Stimulated activated CD4-positive, alpha-beta T cell treated with anti-CD3 and anti-CD28 coated beads, Interleukin-2, amount 100 ng/mL, for 48 hours (primary cell): ENCODE measurements at regions not wholly inside any gene's neighbourhood (a gene's known extent, or its start where the extent isn't known, plus 50 kb on each side); places are given as distances from the start of the nearest gene placed in this dataset.
"Not testable (repeated sequence)": the region's sequence is repeated elsewhere in the genome, so short reads cannot be mapped to it uniquely, and the experiment has no call there.

ENCODE experiments used
- DNase-seq, 2 donors: peaks; one replicate each; pipeline ENCODE4 v3.0.0-alpha.2; 2020

DNA sequence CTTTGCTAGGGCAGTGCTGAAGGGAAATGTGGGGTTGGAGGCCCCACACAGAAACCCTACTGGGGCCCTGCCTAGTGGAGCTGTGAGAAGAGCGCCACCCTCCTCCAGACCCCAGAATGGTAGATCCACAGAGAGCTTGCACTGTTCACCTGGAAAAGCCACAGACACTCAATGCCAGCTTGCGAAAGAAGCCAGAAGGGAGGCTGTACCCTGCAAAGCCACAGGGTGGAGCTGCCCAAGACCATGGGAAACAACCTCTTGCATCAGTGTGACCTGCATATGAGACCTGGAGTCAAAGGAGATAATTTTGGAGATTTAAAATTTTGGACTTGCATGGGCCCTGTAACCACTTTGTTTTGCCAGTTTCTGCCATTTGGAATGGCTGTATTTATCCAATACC lies 615.4 kb upstream of the MIR17HG start:
- no peak for DNase-seq

DNA sequence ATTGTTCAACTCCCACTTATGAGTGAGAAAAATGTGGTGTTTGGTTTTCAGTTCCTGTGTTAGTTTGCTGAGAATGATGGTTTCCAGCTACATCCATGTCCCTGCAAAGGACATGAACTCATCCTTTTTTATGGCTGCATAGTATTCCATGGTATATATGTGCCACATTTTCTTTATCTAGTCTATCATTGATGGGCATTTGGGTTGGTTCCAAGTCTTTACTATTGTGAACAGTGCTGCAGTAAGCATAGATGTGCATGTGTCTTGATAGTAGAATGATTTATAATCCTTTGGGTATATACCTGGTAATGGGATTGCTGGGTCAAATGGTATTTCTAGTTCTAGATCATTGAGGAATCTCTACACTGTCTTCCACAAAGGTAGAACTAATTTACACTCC lies 613.0 kb upstream of the MIR17HG start:
- not testable (repeated sequence) for DNase-seq

- no peak for DNase-seq
Observed at GRCh38 chr13:90738881-90739280, 608.6 kb upstream of the MIR17HG start.

DNA sequence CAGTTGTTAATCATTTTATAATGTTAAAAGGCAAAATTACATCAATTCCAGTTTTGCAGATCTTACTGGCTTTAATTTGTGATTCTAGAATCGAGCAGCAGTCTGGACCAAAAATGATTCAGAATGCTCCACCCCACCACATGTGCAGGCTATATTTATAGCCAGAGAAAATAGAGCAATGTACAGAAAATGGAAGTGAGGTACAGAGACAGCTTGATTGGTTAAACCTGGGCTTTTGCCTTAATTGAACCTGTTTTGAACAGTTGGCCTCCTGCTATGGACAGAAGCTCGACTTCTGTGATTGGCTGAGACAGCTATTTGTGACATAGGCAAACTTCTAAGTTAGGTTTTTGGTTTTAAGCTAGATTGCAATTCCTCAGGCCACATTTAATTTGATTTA lies 607.4 kb upstream of the MIR17HG start:
- DNase-seq = no peak

DNA sequence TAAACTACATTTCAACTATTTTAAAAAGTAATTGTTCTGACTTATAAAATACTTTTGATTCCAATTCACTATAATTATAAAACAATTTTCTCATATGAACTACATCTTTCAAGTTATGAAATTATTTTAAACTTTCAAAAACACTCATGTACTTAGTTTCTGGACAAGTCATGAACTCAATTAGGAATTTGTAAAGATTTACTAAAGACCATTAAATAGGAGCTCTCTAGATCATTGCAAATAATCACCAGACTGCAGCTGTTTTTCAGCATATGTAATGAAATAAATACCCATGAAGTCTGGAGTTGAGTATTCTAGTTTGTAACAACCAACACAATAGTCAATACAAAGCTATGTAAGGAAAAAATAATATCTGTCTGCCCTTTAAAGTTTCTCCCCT lies 605.1 kb upstream of the MIR17HG start:
- DNase-seq = no peak

GRCh38 chr13:90746230-90746629 lies 601.3 kb upstream of the MIR17HG start:
- no peak for DNase-seq

DNA sequence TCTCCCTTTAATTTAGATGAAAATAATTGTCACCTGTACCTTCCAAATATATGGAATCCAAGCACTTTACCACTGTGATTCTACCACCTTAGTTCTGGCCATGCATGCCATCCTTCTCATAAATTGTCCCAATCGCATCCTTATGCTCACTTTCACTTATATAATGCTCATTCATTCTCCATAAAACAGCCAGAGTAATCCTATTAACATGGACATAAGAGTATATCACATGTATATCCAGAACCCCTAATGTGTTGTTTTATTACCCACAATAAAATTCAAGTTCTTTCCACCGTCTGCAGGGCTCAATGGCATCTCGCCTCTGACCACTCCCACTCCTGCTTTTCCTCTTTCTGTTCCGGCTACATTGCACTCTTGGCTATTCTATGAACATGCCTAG lies 597.5 kb upstream of the MIR17HG start:
- DNase-seq = no peak

- DNase-seq = no peak
Observed at GRCh38 chr13:90751026-90751425, 596.5 kb upstream of the MIR17HG start.

- no peak for DNase-seq
Observed at GRCh38 chr13:90752070-90752469, 595.4 kb upstream of the MIR17HG start.

- no peak for DNase-seq
Observed at GRCh38 chr13:90757127-90757680, 590.3 kb upstream of the MIR17HG start.

- no peak for DNase-seq
Observed at GRCh38 chr13:90760639-90761038, 586.8 kb upstream of the MIR17HG start.

DNA sequence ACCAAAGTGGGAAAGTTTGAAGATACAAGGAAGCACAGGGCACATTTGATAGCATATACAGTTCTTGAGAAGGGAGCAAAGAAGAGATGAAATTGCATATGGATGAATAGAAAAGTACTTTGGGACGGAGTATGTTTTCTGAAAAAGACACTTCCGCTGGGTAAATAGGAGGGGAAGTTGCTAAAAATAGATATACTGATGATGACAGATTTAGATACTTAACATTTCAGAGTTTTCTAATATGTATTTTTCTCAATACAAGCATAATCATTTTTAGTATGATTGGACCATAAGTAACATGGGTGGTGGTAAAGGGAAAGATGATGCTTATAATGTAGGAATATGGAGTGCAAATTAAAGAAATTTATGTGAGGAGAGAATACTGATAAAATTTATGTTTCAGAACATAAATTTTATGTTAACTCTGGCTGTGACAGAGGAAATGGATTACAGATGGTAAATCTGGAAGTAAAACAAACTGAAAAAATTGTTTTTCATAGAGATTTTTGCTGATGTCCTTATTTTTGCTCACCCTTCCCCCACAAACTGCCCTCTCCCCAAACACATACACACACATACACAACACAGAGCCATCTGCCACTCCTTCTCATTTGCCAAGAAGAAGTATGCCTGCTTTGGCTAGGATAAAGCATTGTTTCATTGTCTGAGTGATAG lies 583.9 kb upstream of the MIR17HG start:
- no peak for DNase-seq

- no peak for DNase-seq
Observed at GRCh38 chr13:90766386-90766902, 581.0 kb upstream of the MIR17HG start.

DNA sequence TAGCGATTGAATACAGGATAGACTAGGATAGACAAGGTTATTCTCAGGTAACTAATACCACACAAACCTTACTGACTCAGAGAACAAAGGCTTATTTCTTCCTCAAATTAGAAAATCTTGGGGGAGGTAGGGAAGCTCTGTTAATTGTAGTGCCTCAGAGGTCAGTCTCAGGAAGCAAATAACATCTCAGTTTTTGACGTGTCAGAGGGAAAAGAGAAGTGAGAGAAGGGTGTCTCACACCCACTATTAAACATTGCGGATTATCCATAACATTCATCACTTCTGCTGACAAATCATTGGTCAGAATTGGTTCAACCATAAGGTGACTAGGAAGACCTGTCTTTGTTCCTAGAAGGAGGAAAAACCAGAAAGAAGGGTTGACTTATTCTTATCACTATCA lies 579.4 kb upstream of the MIR17HG start:
- no peak for DNase-seq

GRCh38 chr13:90769387-90769786 lies 578.1 kb upstream of the MIR17HG start:
- DNase-seq = no peak

GRCh38 chr13:90770334-90770733 lies 577.2 kb upstream of the MIR17HG start:
- DNase-seq = no peak

- no peak for DNase-seq
Observed at GRCh38 chr13:90773681-90774080, 573.8 kb upstream of the MIR17HG start.

GRCh38 chr13:90776051-90776748 lies 571.3 kb upstream of the MIR17HG start:
- DNase-seq = no peak

DNA sequence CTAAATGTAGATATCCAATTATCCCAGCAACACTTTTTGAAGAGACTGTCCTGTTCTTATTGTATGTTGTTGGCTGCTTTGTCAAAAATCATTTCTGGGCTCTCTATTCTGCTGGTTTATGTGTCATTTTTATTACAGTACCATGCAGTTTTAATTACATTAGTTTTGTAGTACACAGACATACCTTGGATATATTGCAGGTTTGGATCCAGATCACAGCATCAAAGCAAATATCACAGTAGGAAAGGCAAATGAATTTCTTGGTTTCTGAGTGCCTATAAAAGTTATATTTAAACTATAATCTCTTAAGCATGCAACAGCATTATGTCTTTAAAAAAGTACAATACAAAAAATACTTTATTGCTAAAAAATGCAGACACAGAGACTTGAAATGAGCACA lies 564.2 kb upstream of the MIR17HG start:
- DNase-seq = no peak

GRCh38 chr13:90787007-90787406 lies 560.5 kb upstream of the MIR17HG start:
- no peak for DNase-seq

DNA sequence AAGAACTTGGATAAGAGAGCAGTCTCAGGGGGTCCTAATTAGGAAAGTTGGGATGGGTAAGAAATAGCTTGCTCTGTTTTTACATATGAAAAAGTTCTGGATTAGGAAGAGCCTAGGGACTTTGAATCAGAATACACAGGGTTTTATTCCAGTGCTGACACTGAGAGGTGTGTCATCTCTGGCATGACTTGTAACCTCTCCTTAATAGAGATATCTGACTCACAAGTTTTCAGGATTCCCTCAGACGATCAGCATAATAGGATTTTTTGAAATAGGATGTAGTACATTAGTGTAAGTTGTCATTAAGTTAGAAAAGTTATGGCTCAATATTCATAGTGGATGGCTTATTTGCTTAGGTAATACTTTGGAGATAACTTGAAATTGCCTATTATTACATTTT lies 555.2 kb upstream of the MIR17HG start:
- no peak for DNase-seq

DNA sequence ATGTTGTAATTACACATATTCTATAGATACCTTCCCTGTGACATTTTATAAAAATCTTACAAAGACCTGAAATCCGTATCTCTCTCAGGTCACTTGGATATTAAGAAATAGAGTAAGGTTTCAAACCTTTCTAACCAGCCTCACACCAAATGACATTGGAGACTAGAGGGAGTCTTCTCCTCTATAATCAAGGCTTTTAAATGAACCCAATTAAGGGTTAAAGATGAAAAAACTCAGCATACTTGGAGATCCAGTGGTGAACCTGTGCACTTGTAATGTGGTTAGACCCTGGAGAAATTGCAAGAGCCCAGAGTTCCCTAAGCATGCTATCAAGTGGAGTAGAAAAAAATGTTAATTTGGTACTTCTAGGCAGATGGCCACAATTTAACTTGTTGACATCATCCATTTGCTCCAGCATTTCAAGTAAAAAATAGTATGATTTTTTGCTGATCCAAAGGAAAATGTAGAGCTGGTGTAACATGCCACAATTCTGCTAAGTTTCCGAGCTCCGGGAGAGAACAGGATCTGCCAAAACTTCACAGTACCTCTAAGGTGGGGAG lies 554.1 kb upstream of the MIR17HG start:
- no peak for DNase-seq

DNA sequence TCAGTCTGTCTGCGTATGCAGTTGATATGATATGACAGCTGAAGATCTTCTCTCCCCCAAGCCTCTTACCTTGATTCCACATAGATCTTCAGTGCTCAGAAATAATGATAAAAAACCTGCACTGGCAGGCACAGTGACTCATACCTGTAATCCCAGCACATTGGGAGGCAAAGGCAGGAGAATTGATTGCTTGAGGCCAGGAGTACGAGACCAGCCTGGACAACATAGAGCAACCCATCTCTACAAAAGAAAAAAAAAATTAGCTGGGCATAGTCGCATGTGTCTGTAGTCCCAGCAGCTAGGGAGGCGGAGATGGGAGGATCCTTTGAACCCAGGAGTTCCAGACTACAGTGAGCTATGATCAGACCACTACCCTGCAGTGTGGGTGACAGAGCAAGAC lies 551.0 kb upstream of the MIR17HG start:
- no peak for DNase-seq

DNA sequence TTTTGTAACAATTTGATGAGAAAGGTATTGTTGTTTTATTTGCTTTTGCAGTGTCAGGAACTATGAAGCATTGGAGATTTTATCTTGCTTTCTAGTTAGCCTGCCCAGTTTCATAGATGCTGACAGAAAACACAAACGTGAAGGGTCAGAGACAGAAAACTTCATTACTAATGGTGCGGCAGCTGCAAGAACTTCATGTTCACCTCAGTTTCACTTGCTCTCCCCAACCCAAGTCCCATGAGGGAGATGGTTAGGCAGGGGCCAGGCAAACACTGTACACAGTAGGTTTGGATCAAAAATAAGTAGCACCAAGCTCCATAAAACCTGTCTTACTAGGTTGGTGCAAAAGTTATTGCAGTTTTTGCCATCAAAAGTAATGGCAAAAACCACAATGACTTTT lies 550.2 kb upstream of the MIR17HG start:
- no peak for DNase-seq
